A673 (cell line): ENCODE measurements at regions not wholly inside any gene's neighbourhood (a gene's known extent, or its start where the extent isn't known, plus 50 kb on each side); places are given as distances from the start of the nearest gene placed in this dataset.

Experiments
- EZH2 ChIP-seq: fragments of 200-600 bp; sonication (generic); IDR thresholded peaks from 2 replicates; pipeline ENCODE4 v1.6.1; 2017; ENCODE audit warnings: borderline replicate concordance, low read depth, mild to moderate bottlenecking, mixed read lengths, antibody characterized with exemption, low read length; ENCODE audit not compliant: poor library complexity, severe bottlenecking
- TF ChIP-seq, protein P1 (sequence below): fragments of 300-800, 200-600 bp; sonication (generic); conservative IDR thresholded peaks from 2 replicates; pipeline ENCODE4 v1.5.1; 2017; ENCODE audit warnings: low read depth, mild to moderate bottlenecking, antibody characterized with exemption, low read length, moderate library complexity, mixed read lengths

DNA sequence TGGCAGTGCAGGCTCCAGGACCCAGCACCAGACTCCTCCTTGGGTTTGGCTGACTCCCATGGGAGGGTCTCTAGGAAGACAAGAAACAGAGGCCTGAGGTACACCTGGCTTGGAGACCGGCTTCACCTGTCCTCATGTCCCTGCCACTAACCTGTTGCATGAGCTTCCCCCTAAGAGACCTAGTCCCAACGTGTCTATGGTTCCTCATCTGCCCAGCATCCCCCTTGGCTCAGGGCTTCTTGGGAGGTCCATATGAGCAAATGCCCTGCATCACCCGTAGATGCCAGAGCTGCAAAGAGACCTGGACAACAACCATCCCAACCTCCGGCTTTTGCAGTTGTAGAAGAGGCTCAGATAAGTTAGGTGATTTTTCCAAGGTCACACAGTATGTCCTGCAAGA, 123.5 kb downstream of the BUD13 start:
- TF ChIP-seq, protein P1, sequence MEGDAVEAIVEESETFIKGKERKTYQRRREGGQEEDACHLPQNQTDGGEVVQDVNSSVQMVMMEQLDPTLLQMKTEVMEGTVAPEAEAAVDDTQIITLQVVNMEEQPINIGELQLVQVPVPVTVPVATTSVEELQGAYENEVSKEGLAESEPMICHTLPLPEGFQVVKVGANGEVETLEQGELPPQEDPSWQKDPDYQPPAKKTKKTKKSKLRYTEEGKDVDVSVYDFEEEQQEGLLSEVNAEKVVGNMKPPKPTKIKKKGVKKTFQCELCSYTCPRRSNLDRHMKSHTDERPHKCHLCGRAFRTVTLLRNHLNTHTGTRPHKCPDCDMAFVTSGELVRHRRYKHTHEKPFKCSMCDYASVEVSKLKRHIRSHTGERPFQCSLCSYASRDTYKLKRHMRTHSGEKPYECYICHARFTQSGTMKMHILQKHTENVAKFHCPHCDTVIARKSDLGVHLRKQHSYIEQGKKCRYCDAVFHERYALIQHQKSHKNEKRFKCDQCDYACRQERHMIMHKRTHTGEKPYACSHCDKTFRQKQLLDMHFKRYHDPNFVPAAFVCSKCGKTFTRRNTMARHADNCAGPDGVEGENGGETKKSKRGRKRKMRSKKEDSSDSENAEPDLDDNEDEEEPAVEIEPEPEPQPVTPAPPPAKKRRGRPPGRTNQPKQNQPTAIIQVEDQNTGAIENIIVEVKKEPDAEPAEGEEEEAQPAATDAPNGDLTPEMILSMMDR: no peak
- TF ChIP-seq EZH2: no peak
